IPS DF 19.7 (cell line): ENCODE measurements at regions not wholly inside any gene's neighbourhood (a gene's known extent, or its start where the extent isn't known, plus 50 kb on each side); places are given as distances from the start of the nearest gene placed in this dataset.

Experiments used
- DNase-seq: peaks from one replicate; pipeline ENCODE4 v3.0.0-alpha.2; 2013; ENCODE audit warnings: low read depth, low spot score

DNA sequence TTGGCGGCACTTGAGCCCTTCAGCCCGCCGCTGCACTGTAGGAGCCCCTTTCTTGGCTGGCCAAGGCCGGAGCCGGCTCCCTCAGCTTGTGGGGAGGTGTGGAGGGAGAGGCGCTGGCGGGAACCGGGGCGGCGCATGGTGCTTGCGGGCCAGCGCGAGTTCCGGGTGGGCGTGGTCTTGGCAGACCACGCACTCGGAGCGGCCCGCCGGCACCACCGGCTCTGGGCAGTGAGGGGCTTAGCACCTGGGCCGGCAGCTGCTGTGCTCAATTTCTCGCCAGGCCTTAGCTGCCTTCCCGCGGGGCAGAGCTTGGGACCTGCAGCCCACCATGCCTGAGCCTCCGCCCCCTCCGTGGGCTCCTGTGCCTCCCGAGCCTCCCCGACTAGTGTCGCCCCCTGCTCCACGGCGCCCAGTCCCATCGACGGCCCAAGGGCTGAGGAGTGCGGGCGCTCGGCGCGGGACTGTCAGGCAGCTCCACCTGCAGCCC, 673.7 kb upstream of the BRINP3 start:
- DNase-seq = no peak

DNA sequence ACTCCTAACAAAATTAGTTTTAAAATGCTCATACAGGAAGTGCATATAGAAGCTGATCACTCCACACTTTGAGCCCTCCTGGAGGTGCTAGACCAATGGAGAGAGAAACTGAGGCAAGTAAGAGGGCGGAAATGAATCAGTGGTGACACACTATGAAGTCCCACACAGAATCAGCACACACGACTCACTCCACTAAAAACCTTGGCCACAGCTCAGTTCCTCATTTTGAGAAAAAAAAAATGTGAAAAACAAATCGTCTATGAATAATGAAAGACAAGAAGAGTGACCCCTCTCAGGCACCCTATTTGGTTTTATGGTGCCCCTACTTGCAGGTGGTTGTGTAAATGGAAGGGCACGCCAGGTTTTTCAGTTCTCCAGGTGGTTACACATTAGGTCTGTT, 675.1 kb upstream of the BRINP3 start:
- DNase-seq = no peak

DNA sequence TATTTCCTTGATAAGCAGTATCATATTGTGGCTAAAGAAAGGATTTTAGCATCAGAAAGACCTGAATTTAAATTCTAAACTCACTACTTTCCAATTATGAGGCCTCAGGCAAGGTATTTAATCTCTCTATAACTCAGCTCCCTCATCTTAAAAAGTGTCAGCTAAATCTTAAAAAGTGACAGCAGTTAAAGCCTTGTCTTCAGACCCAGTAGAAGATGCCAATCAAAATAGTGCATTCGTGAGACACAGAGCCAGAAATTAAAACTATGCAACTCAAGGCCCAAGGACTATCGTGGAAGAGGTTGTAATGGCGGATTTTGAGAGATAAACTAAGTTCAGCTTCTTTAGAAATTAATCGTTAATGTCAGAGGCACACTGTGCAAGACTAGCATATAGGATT, 677.5 kb upstream of the BRINP3 start:
- DNase-seq = no peak

DNA sequence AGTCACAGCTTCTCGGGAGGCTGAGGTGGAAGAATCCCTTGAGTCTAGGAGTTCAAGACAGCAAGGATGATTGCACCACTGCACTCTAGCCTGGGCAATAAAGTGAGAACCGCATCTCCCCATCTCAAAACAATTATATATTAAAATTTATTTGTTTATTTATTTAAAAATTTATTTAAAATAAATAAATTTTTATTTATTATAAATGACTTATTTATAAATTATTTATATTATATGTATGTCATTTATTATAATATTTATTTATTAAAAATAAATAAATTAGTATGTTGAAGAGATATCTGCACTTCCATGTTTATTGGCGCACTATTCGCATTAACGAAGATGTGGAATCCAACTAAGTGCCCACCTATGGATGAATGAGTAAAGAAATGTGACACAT, 683.2 kb upstream of the BRINP3 start:
- no peak for DNase-seq

DNA sequence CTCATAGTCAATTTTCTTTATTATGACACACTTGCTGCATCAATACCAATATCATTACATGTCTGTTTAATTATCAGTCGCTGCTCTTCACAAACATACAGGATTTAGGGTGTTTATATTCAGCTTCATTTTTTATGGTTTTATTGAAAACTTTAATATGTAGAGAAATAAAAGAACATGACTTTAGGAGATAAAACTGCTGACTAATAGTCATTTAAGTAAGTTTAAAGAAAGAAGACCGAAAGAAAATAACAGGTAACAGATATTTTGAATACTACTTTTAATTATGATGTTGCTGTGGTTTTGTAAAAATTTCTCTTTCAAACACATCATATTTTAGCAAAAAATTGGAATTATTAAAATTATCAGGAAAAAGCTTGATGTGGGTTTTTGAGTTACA, 685.1 kb upstream of the BRINP3 start:
- no peak for DNase-seq

DNA sequence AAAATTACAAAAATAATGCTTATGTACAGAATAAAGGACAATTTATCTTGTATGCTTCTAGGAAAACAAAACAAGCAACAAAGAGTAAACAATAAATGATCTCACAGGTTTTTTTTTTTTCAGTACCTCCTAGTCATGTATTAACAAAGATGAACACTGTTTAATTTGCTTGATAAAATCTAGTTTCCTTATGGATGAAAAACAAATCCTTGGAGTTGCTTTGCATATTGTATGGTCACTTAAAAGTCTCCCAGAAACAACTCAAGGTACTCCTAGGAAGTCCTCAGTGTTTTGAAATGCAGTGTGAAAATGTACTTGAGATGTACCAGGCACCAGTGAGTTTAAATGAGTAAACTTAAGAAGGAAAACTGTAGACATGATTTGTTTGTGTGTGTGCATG, 686.0 kb upstream of the BRINP3 start:
- no peak for DNase-seq

DNA sequence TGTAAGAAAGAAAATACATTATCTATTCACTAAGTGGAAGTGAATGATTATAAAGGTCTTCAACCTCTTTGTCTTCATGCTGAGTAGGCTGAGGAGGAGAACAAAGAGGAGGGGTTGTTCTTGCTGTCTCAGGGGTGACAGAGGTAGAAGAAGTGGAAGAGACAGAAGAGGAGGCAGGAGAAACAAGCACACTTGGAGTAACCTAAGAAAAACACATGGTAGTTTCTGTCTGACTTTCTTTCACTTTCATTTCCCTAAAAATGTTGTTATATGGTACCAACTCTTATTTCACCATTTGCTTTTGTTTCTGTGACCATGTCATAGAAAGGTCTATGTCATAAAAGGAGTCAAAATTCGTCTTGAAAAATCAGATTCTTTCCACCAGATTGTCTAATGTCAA, 696.6 kb upstream of the BRINP3 start:
- DNase-seq = peak; percentile 3

DNA sequence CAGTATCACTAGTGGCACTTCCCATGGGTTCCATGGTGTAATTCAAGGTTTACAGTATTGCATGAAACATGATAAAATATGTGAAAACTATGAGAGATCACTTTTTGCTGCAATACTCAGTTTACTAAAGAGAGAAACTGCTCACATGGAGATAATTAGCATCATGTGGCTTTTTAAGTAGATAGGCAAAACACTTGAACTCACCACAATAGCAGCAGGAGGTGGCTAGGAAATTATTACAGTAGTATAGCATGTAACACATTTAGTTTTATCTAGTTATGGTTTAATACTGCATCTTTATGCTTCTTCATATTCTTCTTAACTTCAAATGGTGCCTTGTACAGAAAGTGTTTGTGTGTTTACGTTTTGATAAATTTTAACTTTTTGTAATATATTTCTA, 698.5 kb upstream of the BRINP3 start:
- DNase-seq = no peak

DNA sequence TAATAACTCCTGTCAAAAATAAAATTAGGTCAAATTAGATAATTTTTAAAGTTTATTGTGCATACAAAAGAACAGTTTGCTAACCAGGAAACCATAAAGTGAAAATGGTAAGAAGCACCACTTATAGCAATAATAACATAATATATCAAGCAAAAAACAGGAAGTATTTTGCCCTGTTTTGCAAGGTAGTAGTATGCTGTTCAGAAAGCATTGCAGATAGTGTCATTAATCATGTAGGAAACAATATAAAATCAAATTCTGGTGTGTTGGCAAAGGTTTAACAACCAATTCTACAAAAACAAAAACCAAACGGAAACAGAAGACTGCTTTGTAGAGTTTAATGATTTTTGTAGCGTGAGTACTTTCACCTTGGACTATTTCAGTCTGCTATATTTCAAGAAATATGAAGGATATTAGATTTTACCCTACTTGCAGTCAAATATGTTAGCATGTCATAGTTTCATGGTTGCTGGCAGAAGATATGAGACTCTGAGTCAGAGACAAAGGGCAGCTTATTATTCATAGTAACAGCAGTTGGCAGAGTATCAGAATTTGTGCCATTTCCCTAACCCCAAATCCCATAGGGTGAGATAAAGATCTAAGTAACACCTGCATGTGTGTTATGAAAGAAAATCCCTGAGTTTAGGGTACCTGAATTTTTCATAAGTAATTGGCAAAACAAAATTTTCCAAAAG, 729.0 kb upstream of the BRINP3 start:
- no peak for DNase-seq

DNA sequence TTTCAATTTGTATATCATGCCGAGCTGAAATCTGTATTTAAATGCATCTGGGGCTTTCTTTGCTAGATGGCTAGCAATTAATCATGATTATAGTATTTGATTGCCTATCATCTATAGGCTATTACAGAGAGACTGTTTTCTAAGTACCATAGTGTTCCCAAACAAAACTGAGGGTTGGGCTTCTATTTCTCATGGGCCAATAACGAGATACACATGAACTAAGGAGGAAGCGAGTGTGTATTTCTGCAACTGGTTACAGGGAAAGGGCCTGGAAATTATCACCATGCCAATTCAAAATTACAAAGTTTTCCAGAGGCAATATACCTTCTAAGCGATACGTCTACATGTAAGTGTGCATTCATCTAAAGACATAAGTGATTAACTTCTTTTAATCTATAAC, 744.5 kb upstream of the BRINP3 start:
- DNase-seq = no peak

DNA sequence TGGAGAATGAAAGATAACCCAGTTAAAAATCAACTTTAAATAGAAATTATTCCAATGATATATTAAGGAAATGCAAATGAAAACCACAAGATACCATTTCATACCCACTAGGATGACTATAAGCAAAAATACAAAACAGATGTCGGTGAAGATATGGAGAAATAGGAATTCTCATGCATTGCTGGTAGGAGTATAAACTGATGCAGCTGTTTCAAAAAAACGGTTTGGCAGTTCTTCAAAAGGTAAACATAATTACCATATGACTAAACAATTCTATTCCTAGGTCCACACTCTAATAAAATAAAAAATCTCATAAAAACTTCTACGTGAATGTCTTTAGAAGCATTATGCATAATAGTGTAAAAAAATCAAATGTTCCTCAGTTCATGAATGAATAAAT, 763.3 kb upstream of the BRINP3 start:
- DNase-seq = no peak

DNA sequence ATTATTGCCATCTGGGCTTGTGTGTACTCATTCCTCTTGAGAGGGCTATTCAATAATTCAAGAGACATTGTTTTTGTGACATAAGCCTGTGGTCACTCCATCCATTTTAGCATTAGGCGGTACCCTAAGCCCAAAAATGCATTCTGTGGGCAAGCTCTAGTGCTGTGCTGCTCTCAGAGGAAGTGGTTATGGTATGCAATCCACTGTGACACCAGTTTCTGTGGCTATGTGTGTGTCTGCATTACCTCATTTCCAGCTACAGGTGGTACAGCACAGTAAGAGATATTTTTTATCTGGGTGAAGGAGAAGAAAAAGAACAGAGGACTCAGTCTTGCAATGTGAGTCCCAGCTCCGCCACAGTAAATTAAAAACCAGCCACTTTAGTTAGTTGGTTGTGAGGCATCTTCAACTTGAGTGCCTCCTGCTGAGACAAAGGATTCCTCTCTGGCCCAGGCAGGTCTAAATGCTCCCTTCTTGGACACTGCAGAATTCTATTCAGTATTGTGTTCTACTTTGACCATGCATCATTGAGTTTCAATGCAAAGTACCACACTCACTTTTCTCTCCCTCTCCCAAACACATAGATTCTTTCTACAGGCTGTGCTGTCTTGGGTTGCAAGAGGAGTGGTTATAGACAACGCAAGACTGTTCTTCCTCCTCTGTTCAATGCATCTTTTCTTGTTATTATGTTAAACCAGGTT, 777.8 kb upstream of the BRINP3 start:
- DNase-seq = no peak

DNA sequence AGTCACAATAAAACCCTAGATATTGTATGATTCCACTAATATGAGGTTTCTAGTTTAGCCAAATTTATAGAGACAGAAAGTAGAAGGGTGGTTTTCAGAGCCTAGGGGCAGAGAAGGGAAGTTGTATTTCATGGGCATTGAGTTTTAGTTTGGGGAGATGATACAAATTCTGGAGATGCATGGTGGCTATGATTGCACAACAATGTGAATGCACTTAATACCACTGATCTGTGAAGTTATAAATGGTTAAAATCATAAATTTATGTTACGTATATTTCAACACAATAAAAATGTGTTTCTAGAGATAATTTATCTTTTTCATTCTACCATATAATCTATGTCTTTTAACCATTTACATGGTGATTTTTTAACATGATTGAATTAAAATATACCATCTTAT, 779.3 kb upstream of the BRINP3 start:
- no peak for DNase-seq

DNA sequence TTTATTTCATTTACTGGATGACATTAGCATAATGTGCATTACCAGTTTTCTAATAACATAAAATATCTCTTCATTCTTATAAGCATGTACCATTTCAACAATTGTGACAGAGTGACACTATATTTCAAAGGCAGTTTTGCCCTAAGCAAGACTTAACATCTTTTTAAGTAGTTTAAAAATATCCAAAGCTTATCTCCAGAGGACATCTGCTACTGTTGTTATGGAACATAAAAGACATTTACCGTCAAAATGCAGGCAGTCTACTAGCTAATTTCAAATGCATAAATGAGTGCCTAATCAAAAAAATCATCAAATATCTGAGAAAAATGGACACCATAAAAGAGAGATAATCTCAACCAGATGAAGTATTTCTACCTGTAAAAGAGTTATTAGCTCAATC, 782.4 kb upstream of the BRINP3 start:
- no peak for DNase-seq

DNA sequence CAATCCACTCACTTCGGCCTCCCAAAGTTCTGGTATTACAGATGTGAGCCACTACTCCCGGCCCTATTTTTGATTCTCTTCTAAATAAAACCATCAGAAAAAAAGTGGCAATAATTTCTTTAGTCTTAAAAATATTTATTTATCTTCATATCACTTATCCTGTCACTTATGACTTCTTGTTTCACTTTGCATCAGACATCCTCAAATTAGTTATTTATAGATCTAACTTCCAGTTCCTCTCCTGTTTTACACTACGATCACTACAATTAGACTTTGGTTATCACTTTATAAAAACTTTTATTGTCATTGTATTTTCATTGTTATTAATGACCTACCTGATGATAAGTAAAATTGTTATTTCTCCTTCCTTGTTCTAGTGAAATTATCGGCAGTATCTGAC, 783.4 kb upstream of the BRINP3 start:
- DNase-seq = no peak

DNA sequence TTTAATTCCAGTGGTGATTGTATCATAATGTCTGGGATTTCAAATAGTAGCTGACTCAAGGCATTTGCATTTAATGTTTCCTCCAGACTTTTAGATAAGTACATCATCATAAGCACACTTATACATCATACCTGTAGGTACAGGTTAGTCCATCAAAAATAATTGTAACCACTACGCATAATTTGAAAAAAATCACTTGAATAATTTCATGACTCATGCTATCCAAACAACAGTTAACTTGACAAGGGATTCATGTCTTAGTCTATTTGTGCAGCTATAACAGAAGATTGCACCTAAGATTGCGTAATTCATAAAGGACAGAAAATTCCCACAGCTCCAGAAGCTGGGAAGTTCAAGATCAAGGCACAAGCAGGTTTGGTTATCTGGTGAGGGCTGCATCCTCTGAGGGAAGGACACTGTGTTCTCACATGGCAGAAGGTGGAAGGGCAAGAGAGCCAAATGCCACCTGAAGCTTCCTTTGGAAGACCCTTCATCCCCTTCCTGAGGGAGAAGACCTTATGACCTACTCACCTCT, 801.7 kb upstream of the BRINP3 start:
- no peak for DNase-seq

DNA sequence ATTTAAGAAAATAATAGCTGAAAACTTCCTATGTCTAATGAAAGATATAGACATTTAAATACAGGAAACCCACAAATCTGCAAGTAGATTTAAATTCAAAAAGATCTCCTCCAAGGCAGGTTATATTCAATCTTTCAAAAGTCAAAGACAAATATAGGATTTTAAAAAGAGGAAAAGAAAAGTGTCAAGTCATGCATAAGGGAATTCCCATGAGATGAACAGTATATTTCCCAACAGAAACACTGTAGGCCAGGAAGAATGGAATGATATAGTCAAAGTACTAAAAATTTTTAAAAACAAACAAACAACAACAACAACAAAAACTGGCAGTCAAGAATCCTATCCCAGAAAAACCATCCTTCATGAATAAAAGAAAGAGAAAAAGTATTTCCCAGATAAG, 806.5 kb upstream of the BRINP3 start:
- no peak for DNase-seq

DNA sequence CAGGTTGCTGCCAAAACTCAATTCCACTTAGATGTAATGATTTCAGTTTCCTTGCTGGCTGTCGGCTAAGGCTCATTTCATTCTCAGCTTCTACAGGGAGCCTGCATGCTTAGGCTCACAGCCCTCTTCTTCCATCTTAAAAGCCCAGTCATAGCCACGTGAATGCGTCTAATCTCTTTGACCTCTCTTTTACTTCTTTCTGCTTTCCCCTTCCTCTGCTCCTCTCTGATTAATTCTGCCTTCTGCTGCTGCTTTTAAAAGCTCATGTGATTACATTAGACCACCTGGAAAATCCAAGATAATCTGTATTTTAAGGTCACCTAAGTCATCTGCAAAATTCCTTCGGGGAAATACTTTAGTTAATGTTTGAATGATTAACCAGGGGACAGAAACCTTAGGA, 812.8 kb upstream of the BRINP3 start:
- DNase-seq = no peak

DNA sequence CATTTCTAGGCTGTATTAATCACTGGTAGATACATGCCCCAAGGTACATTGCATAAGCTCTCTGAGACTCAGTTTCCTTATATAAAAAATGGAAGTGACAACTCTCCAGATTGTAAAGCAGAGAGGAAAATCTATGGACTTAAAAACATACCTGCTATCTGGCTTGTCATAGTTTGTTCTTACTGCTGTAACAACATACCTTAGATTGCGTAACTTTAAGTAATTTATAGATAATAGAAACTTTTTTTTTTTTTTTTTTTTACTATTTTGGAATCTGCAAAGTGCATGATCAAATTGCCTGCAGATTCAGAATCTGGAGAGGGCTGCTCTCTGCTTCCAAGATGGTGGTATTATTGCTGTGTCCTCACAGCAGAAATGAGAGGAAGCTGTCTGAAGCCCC, 827.7 kb upstream of the BRINP3 start:
- no peak for DNase-seq

DNA sequence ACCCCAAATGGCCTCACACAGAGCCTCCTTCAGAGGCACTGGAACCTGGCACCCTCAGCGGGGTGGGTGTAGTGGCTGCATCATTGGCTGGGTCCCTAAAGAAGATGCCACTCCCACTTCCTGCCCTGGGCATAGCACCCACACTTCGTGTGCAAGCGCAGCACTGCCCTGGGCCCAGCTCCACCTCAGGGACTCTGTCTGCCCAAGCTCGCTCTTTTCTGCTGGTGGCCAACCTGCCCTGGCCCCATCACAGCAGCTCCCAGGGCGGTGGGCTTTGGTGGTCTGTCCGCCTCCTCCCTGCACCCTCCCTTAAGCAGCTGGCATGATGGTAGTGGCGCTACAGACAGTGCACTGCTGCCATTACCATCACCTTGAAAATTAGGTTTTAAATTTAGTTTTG, 829.3 kb upstream of the BRINP3 start:
- no peak for DNase-seq

DNA sequence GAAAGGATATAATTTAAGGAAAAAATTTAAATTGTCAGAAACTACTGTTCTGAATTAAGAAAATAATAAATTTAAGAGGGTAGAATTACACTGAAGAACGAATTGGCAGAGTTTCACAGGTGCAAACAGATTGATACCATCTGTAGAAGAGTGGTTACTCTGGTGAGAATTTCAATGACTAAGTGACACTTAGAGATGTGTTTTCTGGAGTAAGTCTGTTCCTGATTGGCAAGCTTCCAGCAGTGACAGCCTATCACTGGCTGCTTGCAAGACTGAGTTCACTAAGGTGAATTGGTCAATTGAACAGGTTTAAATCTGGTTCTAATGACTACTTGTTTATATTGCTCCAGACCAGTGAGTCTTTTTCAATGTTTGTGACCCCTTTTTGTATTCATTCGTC, 838.2 kb upstream of the RGS18 start:
- no peak for DNase-seq

DNA sequence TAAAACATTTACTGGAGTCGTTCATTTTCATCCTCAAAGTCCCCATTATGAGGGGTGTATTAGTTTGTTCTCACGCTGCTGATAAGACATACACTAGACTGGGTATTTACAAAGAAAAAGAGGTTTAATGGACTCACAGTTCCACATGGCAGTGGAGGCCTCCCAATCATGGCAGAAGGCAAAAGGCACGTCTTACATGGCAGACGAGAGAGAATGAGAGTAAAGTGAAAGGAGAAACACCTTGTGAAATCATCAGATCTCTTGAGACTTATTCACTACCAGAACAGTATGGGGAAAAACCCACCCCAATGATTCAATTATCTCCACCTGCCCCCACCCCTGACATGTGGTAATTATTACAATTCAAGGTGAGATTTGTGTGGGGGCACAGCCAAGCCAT, 830.4 kb upstream of the RGS18 start:
- DNase-seq = no peak

DNA sequence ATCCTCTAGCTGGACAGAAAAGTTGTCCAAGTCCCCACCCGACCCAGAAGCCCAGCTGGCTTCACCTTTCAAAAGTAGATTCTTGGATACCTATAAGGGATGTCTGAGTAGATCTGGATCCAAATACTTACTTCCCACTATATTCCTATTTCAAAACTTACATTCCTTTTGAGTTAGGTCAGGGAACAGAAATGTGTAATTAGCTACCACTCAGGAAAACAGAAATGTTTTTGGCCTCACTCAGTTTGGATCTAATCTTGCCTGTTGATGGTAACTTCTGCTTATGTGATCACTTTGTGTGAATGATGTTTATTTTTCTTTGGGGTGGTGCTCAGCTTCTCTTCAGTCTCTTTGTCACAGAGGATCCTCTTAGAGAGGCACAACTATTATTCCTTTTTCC, 814.4 kb upstream of the RGS18 start:
- no peak for DNase-seq
